ENCODE measurements at regions not wholly inside any gene's neighbourhood (a gene's known extent, or its start where the extent isn't known, plus 50 kb on each side); places are given as distances from the start of the nearest gene placed in this dataset.

- no peak for TF ChIP-seq ZBTB40 (IDR thresholded peaks at IDR 0.05)
- TF ChIP-seq ZBTB40 (CRISPR knock-in tag; IDR thresholded peaks at IDR 0.05): no peak
- no peak for TF ChIP-seq ZNF717 (CRISPR knock-in tag; IDR thresholded peaks at IDR 0.05)
- TF ChIP-seq THRA (IDR thresholded peaks at IDR 0.05): no peak
- no peak for TF ChIP-seq MTF1 (CRISPR knock-in tag; IDR thresholded peaks at IDR 0.05; ENCODE audit: borderline replicate concordance)
- no peak for TF ChIP-seq ETS1 (conservative IDR thresholded peaks at IDR 0.05; ENCODE audit: control insufficient read depth, low read depth, low read length)
- TF ChIP-seq REST (IDR thresholded peaks at IDR 0.05; ENCODE audit: borderline replicate concordance): no peak
- no peak for TF ChIP-seq REST (CRISPR knock-in tag; IDR thresholded peaks at IDR 0.05; ENCODE audit: low read depth)
- TF ChIP-seq HOXB6 (CRISPR knock-in tag; IDR thresholded peaks at IDR 0.05; ENCODE audit: borderline replicate concordance): no peak
These were observed 74.0 kb downstream of the UNC5CL start (continued) for GRCh38 chr6:40965046-40965445.
